Endodermal cell (in vitro differentiated cells): ENCODE measurements at regions not wholly inside any gene's neighbourhood (a gene's known extent, or its start where the extent isn't known, plus 50 kb on each side); places are given as distances from the start of the nearest gene placed in this dataset.
"Not testable (repeated sequence)": the region's sequence is repeated elsewhere in the genome, so short reads cannot be mapped to it uniquely, and the experiment has no call there.

Experiments
- DNase-seq: peaks from one replicate; pipeline ENCODE4 v3.0.0-alpha.2; 2017
- H3K27ac ChIP-seq: 2 replicates; pipeline ENCODE4 v1.5.1; 2013; ENCODE audit warnings: mild to moderate bottlenecking, low read depth, low read length, moderate library complexity
- H3K27me3 ChIP-seq: 2 replicates; pipeline ENCODE4 v1.6.1; 2013; ENCODE audit warnings: mild to moderate bottlenecking, low read length, moderate library complexity; ENCODE audit not compliant: insufficient read depth, control insufficient read depth, poor library complexity, severe bottlenecking
- H3K36me3 ChIP-seq: 2 replicates; pipeline ENCODE4 v1.7.0; 2013; ENCODE audit warnings: mild to moderate bottlenecking, low read length, moderate library complexity; ENCODE audit not compliant: control insufficient read depth, insufficient read depth
- H3K4me1 ChIP-seq: one replicate; pipeline ENCODE4 v1.7.0; 2013; ENCODE audit warnings: low read length; ENCODE audit not compliant: control insufficient read depth, insufficient read depth
- H3K4me3 ChIP-seq: 2 replicates; pipeline ENCODE4 v1.5.1; 2013; ENCODE audit warnings: mild to moderate bottlenecking, low read length, moderate library complexity
- H3K9ac ChIP-seq: 2 replicates; pipeline ENCODE4 v1.6.1; 2013; ENCODE audit warnings: mild to moderate bottlenecking, low read length, moderate library complexity; ENCODE audit not compliant: poor library complexity, severe bottlenecking; ENCODE audit errors: extremely low read depth
- H3K9me3 ChIP-seq: 2 replicates; pipeline ENCODE4 v1.6.1; 2013; ENCODE audit warnings: mild to moderate bottlenecking, low read length, moderate library complexity; ENCODE audit not compliant: control insufficient read depth
- H3K27ac Mint-ChIP-seq: 2 replicates; pipeline ENCODE4 v1.8.0; 2020; ENCODE audit warnings: mixed read lengths
- H3K27me3 Mint-ChIP-seq: 2 replicates; pipeline ENCODE4 v1.8.0; 2021; ENCODE audit warnings: mild to moderate bottlenecking, mixed read lengths; ENCODE audit not compliant: insufficient read depth
- H3K36me3 Mint-ChIP-seq: 2 replicates; pipeline ENCODE4 v1.8.0; 2020; ENCODE audit warnings: low read depth, mixed read lengths
- H3K4me1 Mint-ChIP-seq: 2 replicates; pipeline ENCODE4 v1.8.0; 2020; ENCODE audit warnings: mixed read lengths
- H3K4me3 Mint-ChIP-seq: 2 replicates; pipeline ENCODE4 v1.8.0; 2020; ENCODE audit warnings: mild to moderate bottlenecking, moderate library complexity, mixed read lengths
- H3K9me3 Mint-ChIP-seq: 2 replicates; pipeline ENCODE4 v1.8.0; 2020; ENCODE audit warnings: mild to moderate bottlenecking, mixed read lengths
- CTCF ChIP-seq: fragments of 200-600 bp; sonication (generic); conservative IDR thresholded peaks from 2 replicates; pipeline ENCODE4 v1.5.0; 2021; ENCODE audit warnings: antibody characterized with exemption, mild to moderate bottlenecking
- WGBS, 2 experiments: methylation state at CpG; one replicate each; pipeline versions ENCODE4 v1.1.5 to v1.1.7; 2013; ENCODE audit warnings: missing lambda C conversion rate in 2 of 2, mixed read lengths in 1 of 2; ENCODE audit not compliant: insufficient coverage in 1 of 2, insufficient read length in 1 of 2; 5-methylcytosine and 5-hydroxymethylcytosine counted together

GRCh38 chrX:25755194-25755593, 382.9 kb upstream of the MAGEB18 start:
- H3K9me3 Mint-ChIP-seq = peaks cover 46% of the 10 kb centered on the region

GRCh38 chrX:25762656-25763055, 375.5 kb upstream of the MAGEB18 start:
- no peaks in the 10 kb centered on the region for H3K36me3 ChIP-seq
- no peaks in the 10 kb centered on the region for H3K27me3 ChIP-seq
- 91% methylated on average over 1 of the region's 2 CpGs; no CpG with 5 or more reads in 1 of the 2 experiments for WGBS, 2 experiments
- H3K9me3 ChIP-seq = no peaks in the 10 kb centered on the region
- no peak overlapping the region for H3K27ac ChIP-seq
- Mint-ChIP-seq H3K27ac (no peak overlapping the region), H3K36me3 (no peaks in the 10 kb centered on the region), H3K9me3 (peaks cover 19% of the 10 kb centered on the region), H3K4me1 (no peaks in the 10 kb centered on the region), H3K4me3 (no peak overlapping the region), H3K27me3 (no peaks in the 10 kb centered on the region)
- no peak for TF ChIP-seq CTCF
- no peak for DNase-seq
- H3K4me1 ChIP-seq = no peaks in the 10 kb centered on the region
- H3K9ac ChIP-seq = no peak overlapping the region
- no peak overlapping the region for H3K4me3 ChIP-seq

More at GRCh38 chrX:25755194-25755593, 382.9 kb upstream of the MAGEB18 start:
- Mint-ChIP-seq H3K4me1 (peaks cover 3% of the 10 kb centered on the region), H3K36me3 (no peaks in the 10 kb centered on the region), H3K27me3 (no peaks in the 10 kb centered on the region), H3K4me3 (no peak overlapping the region), H3K27ac (no peak overlapping the region)
- Histone ChIP-seq H3K9ac (no peak overlapping the region), H3K9me3 (peaks cover 6% of the 10 kb centered on the region), H3K4me1 (no peaks in the 10 kb centered on the region), H3K27me3 (no peaks in the 10 kb centered on the region), H3K27ac (no peak overlapping the region), H3K36me3 (no peaks in the 10 kb centered on the region), H3K4me3 (no peak overlapping the region)
- DNase-seq = no peak
- TF ChIP-seq CTCF = no peak

- not testable (repeated sequence) for H3K9me3 ChIP-seq, H3K4me1 Mint-ChIP-seq, H3K9ac ChIP-seq, H3K4me3 ChIP-seq, H3K27ac Mint-ChIP-seq, DNase-seq, H3K36me3 Mint-ChIP-seq, H3K4me3 Mint-ChIP-seq, H3K27me3 ChIP-seq, H3K36me3 ChIP-seq, H3K27me3 Mint-ChIP-seq, H3K4me1 ChIP-seq, H3K27ac ChIP-seq
- peaks cover 68% of the 10 kb centered on the region for H3K9me3 Mint-ChIP-seq
- 94% methylated on average over 10 of the region's 10 CpGs; no CpG with 5 or more reads in 1 of the 2 experiments for WGBS, 2 experiments
Measured at GRCh38 chrX:25771853-25772252, 366.3 kb upstream of the MAGEB18 start.

- H3K4me3 ChIP-seq, H3K27me3 Mint-ChIP-seq, H3K9ac ChIP-seq, H3K4me1 ChIP-seq, H3K27me3 ChIP-seq, H3K27ac Mint-ChIP-seq, H3K36me3 ChIP-seq, H3K9me3 ChIP-seq, H3K27ac ChIP-seq, DNase-seq, H3K4me3 Mint-ChIP-seq, H3K36me3 Mint-ChIP-seq, H3K4me1 Mint-ChIP-seq: not testable (repeated sequence)
- WGBS, 2 experiments = 73 to 95% methylated on average over 4 to 6 of the region's 7 CpGs
- H3K9me3 Mint-ChIP-seq = peaks cover 22% of the 10 kb centered on the region
Measured at GRCh38 chrX:25797796-25798195, 340.3 kb upstream of the MAGEB18 start.
